ENCODE measurements at regions not wholly inside any gene's neighbourhood (a gene's known extent, or its start where the extent isn't known, plus 50 kb on each side); places are given as distances from the start of the nearest gene placed in this dataset.
"Not testable (repeated sequence)": the region's sequence is repeated elsewhere in the genome, so short reads cannot be mapped to it uniquely, and the experiment has no call there.

DNA sequence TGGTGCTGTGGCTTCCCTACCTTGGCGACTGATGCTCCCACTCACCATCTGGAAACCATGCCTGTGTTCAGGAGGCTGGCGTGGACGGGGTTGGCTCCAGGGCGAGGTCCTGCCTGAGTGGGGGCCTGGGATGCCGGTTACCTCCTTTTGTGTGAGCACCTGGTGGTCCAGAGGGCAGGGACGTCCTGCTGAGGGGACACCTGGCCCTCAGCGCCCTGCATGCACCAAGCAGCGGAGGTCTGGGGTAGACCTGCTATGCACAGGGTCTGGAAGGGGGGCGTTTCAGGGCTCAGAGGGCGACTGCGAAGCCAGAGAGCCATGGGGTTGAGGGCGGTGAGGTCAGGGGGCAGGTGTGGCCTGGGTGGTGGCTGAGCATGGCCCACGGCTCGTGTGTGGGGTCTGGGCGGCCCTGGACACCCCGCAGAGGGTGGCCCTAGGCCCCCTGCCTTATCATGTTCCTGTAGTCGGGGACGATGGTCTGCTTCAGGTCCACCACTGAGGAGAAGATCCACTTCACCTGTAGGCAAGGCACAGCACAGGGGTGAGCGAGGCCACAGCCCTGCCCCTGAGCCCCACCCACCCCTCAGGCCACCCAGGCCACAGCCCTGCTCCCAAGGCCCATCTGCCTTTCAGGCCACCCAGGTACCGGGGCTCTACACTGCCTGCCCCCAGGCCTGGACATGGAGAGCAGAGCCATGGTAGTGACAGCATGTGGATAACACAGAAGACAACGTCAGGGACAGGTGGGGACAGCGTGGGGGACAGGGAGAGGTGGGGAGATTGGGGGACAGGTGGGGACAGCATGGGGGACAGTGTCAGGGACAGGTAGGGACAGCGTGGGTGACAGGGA, 95.3 kb downstream of the TMEM121 start:
- in situ Hi-C loops (cut with MboI; ENCODE audit: low sequenced_read_pairs), result not testable (repeated sequence)

DNA sequence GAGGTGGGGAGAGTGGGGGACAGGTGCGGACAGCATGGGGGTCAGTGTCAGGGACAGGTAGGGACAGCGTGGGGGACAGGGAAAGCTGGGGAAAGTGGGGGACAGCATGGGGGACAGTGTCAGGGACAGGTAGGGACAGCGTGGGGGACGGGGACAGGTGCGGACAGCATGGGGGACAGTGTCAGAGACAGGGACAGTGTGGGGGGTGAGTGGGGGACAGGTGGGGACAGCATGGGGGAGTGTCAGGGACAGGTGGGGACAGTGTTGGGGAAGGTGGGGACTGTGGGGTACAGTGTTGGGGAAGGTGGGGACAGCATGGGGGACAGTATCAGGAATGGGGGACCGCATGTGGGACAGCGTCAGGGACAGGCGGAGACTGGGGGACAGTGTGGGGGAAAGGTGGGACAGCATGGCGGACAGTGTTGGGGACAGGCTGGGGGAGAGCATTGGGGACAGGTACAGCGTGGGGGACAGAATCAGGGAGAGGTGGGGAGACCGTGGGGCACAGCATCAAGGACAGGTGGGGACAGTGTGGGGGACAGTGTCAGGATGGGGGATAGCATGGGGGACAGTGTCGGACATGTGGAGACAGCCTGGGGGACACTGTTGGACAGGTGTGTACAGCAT, 96.1 kb downstream of the TMEM121 start:
- in situ Hi-C loops (cut with MboI; ENCODE audit: low sequenced_read_pairs), result no loop called here

DNA sequence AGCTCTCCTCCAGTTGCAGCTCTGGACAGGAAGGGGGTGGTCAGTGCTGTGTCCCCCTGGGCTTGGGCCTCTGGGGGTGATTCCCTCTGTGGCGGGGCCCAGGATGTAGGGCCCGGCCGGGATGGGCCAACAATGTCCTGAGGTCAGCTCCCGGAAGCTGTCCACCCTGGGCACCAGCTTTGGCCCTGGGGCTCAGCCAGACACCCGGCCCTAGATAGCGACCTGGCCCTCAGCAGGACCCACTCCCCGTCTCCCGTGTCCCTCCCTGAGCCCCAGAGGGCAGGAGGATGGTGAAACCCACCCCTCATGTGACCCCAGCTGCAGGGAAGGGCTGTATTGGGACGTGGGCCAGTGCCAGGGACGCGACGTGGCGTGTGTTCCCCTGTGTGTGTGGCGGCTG, 96.8 kb downstream of the TMEM121 start:
- in situ Hi-C loops (cut with MboI; ENCODE audit: low sequenced_read_pairs), result not testable (repeated sequence)

DNA sequence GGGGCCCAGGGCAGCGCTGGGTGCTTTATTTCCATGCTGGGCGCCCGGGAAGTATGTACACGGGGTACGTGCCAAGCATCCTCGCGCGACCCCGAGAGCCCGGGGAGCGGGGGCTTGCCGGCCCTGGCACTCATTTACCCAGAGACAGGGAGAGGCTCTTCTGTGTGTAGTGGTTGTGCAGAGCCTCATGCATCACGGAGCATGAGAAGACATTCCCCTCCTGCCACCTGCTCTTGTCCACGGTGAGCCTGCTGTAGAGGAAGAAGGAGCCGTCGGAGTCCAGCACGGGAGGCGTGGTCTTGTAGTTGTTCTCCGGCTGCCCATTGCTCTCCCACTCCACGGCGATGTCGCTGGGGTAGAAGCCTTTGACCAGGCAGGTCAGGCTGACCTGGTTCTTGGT, 98.0 kb downstream of the TMEM121 start:
- in situ Hi-C loops (cut with MboI; ENCODE audit: low sequenced_read_pairs), result not testable (repeated sequence)

DNA sequence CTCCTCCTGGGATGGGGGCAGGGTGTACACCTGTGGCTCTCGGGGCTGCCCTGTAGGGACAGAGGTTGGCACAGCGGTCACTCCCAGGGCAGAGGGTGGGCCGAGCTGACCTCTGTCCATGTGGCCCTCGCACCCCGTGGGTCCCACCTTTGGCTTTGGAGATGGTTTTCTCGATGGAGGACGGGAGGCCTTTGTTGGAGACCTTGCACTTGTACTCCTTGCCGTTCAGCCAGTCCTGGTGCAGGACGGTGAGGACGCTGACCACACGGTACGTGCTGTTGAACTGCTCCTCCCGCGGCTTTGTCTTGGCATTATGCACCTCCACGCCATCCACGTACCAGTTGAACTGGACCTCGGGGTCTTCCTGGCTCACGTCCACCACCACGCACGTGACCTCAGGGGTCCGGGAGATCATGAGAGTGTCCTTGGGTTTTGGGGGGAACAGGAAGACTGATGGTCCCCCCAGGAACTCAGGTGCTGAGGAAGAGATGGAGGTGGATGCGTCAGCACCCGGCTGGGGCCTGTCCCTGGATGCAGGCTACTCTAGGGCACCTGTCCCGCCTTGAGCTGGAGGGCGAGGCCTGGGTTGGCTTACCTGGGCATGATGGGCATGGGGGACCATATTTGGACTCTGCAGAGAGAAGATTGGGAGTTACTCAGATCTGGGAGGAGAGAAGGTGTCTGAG, 98.5 kb downstream of the TMEM121 start:
- in situ Hi-C loops (cut with MboI; ENCODE audit: low sequenced_read_pairs), result not testable (repeated sequence)

DNA sequence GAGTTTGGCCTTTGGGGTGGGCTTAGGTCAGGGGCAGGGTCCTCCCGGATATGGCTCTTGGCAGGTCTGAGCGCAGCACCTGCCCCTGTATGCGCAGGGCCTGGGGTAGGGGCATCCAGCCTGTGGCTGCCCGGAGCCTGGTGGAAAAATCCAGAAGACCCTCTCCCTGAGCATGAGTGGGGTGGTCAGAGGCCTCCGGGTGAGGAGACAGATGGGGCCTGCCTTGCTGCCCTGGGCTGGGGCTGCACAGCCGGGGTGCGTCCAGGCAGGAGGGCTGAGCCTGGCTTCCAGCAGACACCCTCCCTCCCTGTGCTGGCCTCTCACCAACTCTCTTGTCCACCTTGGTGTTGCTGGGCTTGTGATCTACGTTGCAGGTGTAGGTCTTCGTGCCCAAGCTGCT, 99.1 kb downstream of the TMEM121 start:
- in situ Hi-C loops (cut with MboI; ENCODE audit: low sequenced_read_pairs), result not testable (repeated sequence)

DNA sequence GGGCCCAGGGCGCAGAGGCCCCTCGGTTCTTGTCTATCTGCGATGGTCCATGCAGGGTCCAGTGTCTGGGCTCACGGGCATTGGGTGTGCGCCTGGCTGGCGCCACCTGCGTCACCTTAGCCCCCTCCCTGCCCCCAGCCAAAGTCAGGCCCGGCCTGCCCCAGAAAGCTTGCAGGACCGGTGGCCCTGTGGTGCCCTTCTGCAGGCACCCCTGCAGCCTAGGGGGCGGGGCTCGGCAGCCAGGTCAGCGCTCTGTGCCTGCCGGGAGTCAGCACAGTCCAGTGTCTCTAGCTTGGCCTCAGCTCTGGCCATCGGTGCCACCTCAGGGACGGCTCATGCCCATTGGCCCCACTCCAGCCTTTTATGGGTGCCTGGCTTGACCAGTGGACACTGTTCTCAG, 99.7 kb downstream of the TMEM121 start:
- in situ Hi-C loops (cut with MboI; ENCODE audit: low sequenced_read_pairs), result not testable (repeated sequence)

DNA sequence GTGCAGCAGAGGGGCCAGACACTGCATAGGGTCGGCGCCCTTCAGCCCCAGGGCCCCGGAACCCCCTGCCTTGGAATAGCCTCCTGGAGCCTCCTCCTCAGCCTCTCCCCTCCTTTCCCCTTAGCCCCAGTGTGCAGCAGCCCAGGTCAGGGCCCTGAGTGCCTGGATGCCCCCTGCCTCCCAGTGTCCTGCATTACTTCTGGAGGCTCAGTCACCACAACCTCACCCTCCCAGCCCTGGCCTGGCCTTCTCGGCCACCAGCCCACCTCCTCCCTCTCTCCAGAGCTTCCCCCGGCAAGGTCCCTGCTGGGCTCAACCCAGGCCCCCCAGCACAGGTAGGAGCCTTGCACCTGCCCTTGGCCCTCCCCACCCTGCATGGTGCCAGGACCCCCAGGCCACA, 100.3 kb downstream of the TMEM121 start:
- in situ Hi-C loops (cut with MboI; ENCODE audit: low sequenced_read_pairs), result not testable (repeated sequence)

DNA sequence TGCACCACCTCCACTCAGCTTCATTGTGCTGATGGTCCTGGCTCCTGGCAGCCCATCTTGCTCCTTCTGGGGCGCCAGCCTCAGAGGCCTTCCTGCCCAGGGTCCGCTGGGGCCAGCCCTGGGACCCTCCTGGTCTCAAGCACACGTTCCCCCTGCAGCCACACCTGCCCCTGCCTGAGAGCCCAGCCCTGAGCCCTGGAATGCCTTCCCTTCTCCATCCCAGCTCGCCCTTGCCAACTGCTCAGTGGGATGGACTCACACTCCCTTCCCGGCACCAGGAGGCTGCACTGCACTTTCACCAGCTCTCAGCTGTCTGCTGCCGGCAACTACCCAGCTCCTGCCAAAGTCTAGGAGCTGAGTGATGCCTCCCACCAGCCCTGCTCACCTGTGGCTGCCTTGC, 100.9 kb downstream of the TMEM121 start:
- in situ Hi-C loops (cut with MboI; ENCODE audit: low sequenced_read_pairs), result not testable (repeated sequence)

DNA sequence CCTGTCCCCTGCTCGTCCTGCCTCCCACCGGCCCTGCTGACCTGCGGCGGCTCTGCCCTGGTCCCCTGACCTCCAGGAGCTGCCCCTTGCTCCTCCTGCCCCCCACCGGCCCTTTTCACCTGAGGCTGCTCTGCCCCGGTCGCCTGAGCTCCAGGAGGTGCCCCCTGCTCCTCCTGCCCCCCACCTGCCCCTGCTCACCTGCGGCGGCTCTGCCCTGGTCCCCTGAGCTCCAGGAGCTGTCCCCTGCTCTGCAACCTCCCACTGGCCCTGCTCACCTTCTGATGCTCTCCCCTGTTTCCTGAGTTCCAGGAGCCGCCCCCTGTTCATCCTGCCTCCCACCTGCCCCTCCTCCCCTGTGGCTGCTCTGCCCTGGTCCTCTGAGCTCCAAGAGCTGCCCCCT, 101.3 kb downstream of the TMEM121 start:
- in situ Hi-C loops (cut with MboI; ENCODE audit: low sequenced_read_pairs), result no loop called here

DNA sequence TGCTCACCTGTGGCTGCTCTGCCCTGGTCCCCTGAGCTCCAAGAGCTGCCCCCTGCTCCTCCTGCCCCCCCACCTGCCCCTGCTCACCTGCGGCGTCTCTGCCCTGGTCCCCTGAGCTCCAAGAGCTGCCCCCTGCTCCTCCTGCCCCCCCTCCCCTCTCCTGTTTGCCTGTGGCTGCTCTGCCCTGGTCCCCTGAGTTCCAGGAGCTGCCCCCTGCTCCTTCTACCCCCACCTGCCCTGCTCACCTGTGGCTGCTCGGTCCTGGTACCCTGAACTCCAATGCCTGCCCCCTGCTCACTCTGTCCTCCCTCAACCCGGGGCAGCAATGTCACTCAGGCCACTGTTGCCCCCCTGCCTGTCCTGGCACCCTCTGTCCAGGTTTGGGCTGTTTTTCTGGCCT, 101.7 kb downstream of the TMEM121 start:
- in situ Hi-C loops (cut with MboI; ENCODE audit: low sequenced_read_pairs), result not testable (repeated sequence)

DNA sequence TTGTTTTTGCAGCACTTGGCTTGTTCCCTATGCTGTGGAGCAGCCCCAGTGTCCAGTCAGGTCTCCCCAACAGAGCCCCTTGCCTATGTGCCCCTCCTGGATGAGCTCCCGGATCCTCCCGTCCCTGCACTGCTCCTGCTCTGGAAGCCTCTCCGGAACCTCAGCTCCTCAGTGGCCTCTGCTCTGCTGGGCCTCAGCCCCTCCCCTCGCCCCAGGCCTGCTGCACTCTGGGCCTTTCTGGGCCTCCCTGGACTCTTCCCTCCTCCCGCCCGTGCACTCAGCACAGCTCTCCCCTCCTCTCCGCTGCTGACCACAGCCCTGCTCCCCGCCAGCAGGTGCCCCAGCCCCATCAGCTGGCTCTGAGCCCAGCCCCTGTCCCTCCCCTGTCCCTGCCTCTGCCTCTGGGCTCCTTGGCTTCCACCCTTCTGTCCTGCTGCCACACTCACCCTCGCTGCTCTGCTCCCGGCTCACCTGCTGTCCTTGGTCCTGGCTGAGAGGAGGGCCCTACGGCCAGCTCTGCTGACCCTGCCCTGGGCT, 102.2 kb downstream of the TMEM121 start:
- in situ Hi-C loops (cut with MboI; ENCODE audit: low sequenced_read_pairs), result not testable (repeated sequence)

DNA sequence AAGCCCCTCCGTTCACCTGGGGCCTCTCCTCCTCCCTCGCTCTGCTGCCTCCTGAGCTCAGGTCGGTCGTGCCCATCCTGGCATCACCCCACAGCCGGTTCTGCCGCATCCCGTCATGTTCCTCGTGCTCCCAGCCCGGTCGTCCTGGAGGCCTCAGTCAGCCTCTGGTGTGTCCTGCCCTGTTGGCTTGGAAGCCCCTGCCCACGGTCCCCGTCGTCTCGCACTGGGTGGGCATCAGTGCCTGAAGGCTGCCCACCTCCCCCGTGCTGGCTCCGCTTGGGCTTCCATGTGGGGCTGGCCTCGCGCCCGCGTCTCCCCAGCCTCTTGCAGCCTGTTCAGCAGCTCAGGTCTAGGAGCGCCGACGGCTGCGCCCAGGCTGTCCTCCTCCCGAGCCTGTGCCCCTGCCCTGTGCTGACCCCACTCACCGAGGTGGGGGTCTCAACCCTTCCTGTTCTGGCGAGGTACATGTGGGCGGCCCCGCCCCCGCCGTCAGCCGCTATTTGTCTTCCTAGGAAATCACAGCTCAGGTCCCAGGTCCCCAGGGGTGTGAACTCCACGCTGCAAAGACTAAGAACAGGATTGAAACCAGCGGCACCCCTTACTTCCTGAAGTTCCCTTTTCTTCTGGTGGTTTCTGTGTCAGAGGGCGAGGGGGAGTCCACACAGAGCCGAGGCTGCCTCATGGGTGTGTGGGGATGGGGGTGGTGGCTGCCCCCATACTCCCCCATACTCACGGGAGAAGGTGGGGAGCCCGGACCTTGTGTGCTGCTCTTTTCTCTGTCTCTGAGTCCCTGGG, 102.9 kb downstream of the TMEM121 start:
- in situ Hi-C loops (cut with MboI; ENCODE audit: low sequenced_read_pairs), result not testable (repeated sequence)

DNA sequence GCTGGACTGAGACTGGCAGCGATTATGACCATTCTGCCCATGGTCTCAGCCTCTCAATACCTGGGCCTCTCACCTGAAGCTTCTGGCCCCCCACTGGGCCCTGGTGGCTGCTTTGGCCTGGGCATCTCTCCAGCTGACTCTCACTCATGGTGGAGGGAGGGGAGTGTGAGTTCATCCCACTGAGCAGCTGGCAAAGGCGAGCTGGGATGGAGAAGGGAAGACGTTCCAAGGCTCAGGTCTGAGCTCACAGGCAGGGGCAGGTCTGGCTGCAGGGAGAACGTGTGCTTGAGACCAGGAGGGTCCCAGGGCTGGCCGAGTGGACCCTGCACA, 103.5 kb downstream of the TMEM121 start:
- in situ Hi-C loops (cut with MboI; ENCODE audit: low sequenced_read_pairs), result no loop called here

DNA sequence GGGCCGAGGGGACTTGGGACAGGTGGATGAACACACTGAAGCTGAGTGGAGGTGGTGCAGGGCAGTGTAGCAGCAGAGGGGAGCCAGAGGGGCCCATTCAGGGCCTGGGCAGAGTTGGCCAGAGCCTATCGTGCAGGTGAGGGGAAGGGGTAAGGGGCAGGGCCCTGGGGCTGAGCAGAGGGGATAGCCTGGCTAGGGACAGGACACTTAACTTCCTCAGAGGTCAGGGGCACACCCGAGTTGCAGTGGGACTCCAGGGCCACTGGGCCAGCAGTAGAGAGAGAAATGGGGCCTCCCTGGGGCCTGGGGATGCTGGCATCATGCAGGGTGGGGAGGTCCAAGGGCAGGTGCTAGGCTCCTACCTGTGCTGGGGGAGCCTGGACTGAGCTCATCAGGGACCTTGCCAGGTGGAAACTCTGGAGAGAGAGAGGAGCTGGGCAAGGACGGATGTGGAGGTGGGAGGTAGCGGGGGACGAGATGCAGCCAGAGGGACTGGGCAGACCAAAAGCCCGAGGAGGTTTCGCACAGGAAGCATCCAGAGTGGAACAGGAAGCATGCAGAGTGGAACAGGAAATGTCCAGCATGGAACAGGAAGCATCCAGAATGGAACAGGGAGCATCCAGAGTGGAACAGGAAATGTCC, 104.0 kb downstream of the TMEM121 start:
- in situ Hi-C loops (cut with MboI; ENCODE audit: low sequenced_read_pairs), result not testable (repeated sequence)

DNA sequence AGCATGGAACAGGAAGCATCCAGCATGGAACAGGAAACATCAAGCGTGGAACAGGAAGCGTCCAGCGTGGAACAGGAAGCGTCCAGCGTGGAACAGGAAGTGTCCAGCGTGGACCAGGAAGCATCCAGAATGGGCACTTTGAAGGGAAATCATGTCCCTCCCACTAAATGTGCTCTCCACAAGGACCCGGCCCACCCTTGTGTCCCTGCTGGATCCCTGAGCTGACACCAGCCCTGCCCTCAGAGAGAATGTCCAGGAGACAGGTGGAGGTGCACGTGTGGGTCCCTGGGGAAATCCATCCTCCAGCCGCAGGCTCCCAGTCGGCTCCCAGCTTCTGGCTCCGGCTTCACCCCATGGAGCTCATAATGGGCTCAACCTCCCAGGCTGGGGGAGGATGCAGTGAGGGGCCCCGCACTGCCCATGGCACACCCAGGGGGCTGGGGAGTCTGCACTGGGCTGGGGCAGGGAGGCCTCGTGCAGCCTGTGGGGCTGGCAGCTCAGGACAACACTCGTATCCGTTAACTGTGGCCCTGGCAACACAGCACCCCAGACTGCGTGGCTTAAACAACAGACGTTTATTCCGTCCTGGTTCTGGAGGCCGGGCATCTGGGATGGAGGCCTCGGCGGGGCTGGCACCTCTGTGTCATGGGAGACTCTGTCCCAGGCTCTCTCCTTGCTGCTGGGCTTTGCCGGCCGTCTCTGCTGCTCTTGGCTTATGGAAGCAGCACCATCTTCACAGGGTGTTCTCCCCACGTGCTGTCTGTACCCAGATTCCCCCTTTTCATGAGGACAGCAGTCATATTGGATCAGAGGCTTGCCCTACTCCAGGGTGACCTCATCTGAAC, 104.8 kb downstream of the TMEM121 start:
- in situ Hi-C loops (cut with MboI; ENCODE audit: low sequenced_read_pairs), result not testable (repeated sequence)

DNA sequence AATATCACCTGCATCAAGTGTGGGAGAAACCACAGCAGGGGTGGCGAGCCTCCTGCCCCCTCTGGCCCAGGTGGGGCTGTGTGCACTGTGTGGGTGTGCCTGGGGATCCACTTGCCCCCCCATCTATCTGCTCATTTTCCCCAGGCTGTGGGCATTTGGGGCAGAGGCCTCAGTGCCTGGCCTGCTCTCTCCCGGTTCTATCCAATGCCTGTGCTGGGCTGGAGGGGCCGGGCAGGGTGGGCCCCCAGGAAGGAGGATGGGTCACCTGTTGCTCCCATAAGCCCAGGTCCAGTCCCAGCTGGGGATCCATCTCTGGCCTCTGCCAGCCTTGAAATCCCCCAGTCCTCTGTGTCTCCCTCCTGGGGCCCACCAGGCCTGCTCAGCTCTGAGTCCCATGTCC, 105.6 kb downstream of the TMEM121 start:
- in situ Hi-C loops (cut with MboI; ENCODE audit: low sequenced_read_pairs), result no loop called here

DNA sequence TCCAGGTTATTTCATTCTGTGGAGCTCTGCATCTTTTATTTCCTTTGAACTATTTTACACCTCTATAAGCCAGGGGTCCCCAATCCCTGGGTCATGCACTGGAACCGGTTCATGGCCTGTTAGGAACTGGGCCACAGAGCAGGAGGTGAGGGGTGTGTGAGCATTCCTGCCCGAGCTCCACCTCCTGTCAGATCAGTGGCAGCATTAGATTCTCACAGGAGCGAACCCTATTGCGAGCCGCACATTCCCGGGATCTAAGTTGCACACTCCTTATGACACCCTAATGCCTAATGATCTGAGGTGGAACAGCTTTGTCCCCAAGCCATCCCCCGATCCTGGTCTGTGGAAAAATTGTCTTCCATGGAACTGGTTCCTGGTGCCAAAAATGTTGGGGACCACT, 107.2 kb downstream of the TMEM121 start:
- in situ Hi-C loops (cut with MboI; ENCODE audit: low sequenced_read_pairs), result not testable (repeated sequence)

DNA sequence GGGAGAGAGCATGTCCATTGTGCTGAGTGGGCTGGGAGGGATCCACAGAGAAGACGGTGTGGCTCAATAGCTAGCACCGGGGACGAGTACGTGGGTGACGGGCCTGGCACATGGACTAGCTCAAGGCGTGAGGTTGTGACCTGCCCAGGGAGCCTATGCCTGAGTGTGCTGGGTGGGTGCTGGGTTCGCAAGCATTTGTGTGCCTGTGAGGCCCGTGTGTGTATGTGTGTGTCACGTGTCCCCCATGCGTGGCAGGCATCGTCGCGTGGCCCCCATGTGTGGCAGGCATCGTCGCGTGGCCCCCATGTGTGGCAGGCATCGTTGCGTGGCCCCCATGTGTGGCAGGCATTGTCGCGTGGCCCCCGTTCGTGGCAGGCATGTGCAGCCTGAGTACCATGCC, 109.2 kb downstream of the TMEM121 start:
- in situ Hi-C loops (cut with MboI; ENCODE audit: low sequenced_read_pairs), result no loop called here

DNA sequence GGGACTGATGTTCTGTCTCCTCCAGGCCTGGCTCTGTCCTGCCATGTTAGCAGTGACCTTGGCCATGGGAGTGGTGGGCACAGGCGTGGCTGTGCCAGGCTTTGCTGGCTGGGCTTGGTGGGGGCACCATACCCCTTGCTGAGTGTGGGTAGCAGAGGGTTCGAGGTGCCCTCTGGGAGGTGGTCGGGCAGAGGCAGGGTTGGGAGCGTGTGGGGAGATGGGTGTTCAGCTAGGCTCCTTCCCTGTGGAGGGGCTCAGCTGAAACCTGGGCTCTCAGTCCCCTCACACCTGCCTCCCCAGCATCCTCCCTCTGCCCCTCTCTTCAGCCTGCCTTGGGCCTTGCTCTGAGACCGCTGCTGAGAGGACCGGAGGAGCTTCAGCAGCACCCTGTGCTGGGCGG, 109.6 kb downstream of the TMEM121 start:
- in situ Hi-C loops (cut with MboI; ENCODE audit: low sequenced_read_pairs), result not testable (repeated sequence)

All from HL-60/S4 (cell line).